Osteoblast (primary cell): ENCODE measurements at regions not wholly inside any gene's neighbourhood (a gene's known extent, or its start where the extent isn't known, plus 50 kb on each side); places are given as distances from the start of the nearest gene placed in this dataset.

Experiments used
- DNase-seq: peaks from one replicate; pipeline ENCODE4 v3.0.0; 2011; ENCODE audit warnings: low spot score, mixed read lengths; ENCODE audit not compliant: insufficient read length; ENCODE audit errors: missing footprints
- H2AFZ ChIP-seq: 2 replicates; pipeline ENCODE4 v1.6.0; 2011; ENCODE audit warnings: mild to moderate bottlenecking, low read length
- H3K27ac ChIP-seq: 2 replicates; pipeline ENCODE4 v1.5.1; 2011; ENCODE audit warnings: mild to moderate bottlenecking, low read depth, low read length, moderate library complexity
- H3K27me3 ChIP-seq: 2 replicates; pipeline ENCODE4 v1.6.0; 2012; ENCODE audit warnings: mild to moderate bottlenecking, control low read depth, inconsistent platforms, low read length, moderate library complexity; ENCODE audit not compliant: insufficient read depth
- H3K36me3 ChIP-seq: 2 replicates; pipeline ENCODE4 v1.5.1; 2011; ENCODE audit warnings: mild to moderate bottlenecking, low read length, control low read depth, moderate library complexity; ENCODE audit not compliant: insufficient read depth
- H3K4me1 ChIP-seq: 2 replicates; pipeline ENCODE4 v1.5.1; 2011; ENCODE audit warnings: mild to moderate bottlenecking, low read length, control low read depth, moderate library complexity; ENCODE audit not compliant: insufficient read depth
- H3K4me2 ChIP-seq: 2 replicates; pipeline ENCODE4 v1.6.0; 2011; ENCODE audit warnings: mild to moderate bottlenecking, low read length; ENCODE audit not compliant: insufficient read depth
- H3K4me3 ChIP-seq: fragments of 200-600 bp; sonication (generic); 3 replicates; pipeline ENCODE4 v1.5.1; 2012; ENCODE audit warnings: mild to moderate bottlenecking, low read length, inconsistent platforms; ENCODE audit not compliant: insufficient read depth
- H3K79me2 ChIP-seq: 2 replicates; pipeline ENCODE4 v1.6.0; 2012; ENCODE audit warnings: mild to moderate bottlenecking, low read length, control low read depth, inconsistent platforms; ENCODE audit not compliant: insufficient read depth
- H3K9me3 ChIP-seq: 2 replicates; pipeline ENCODE4 v1.5.1; 2011; ENCODE audit warnings: low read depth, low read length, control low read depth
- H4K20me1 ChIP-seq: 2 replicates; pipeline ENCODE4 v1.6.0; 2012; ENCODE audit warnings: mild to moderate bottlenecking, low read length, control low read depth; ENCODE audit not compliant: insufficient read depth
- CTCF ChIP-seq: IDR thresholded peaks from 2 replicates; pipeline ENCODE4 v1.5.1; 2011; ENCODE audit warnings: mild to moderate bottlenecking, low read depth, low read length, moderate library complexity; ENCODE audit errors: extremely low read depth

- Histone ChIP-seq H3K79me2 (no peaks in the 10 kb centered on the region), H3K4me1 (no peaks in the 10 kb centered on the region), H3K27me3 (no peaks in the 10 kb centered on the region), H3K4me2 (no peak overlapping the region), H3K36me3 (no peaks in the 10 kb centered on the region), H2AFZ (no peak overlapping the region), H4K20me1 (no peaks in the 10 kb centered on the region), H3K9me3 (no peaks in the 10 kb centered on the region), H3K27ac (no peak overlapping the region), H3K4me3 (no peak overlapping the region)
- no peak for TF ChIP-seq CTCF
- DNase-seq = no peak
Measured at GRCh38 chr10:64863836-64864235, 1342.6 kb downstream of the REEP3 start.

GRCh38 chr10:64867501-64867962 is 1346.3 kb downstream of the REEP3 start:
- no peak overlapping the region for H3K4me3 ChIP-seq
- no peak for TF ChIP-seq CTCF

DNA sequence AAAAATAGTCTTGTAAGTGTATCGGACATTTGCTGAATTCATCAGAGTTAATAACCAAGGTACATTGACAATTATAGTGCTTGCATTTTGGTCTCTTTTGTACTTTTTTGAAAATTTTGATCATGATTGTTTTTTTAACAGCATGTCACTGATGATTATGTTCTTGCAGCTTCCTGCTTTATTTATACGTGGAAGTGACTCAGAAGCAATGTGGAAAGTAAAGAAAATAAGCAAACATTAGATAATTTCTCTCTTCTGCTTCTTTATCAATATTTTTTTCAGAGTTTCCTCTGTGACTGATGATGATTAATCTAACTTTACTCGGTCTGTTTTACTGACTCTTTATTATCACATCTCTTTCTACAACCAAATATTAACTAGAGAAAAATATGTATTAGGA is 1351.9 kb downstream of the REEP3 start:
- Histone ChIP-seq H3K27ac (no peak overlapping the region), H3K27me3 (no peaks in the 10 kb centered on the region), H3K36me3 (no peaks in the 10 kb centered on the region), H3K4me2 (no peak overlapping the region), H3K4me3 (no peak overlapping the region), H2AFZ (no peak overlapping the region), H3K79me2 (no peaks in the 10 kb centered on the region), H3K4me1 (no peaks in the 10 kb centered on the region), H3K9me3 (no peaks in the 10 kb centered on the region), H4K20me1 (no peaks in the 10 kb centered on the region)
- TF ChIP-seq CTCF = no peak
- DNase-seq = no peak

More at GRCh38 chr10:64867501-64867962, 1346.3 kb downstream of the REEP3 start:
- no peaks in the 10 kb centered on the region for H3K79me2 ChIP-seq
- no peaks in the 10 kb centered on the region for H3K9me3 ChIP-seq
- H2AFZ ChIP-seq = no peak overlapping the region
- no peak for DNase-seq
- H3K4me1 ChIP-seq = no peaks in the 10 kb centered on the region
- H3K27ac ChIP-seq = no peak overlapping the region
- no peaks in the 10 kb centered on the region for H4K20me1 ChIP-seq
- H3K4me2 ChIP-seq = no peak overlapping the region
- H3K27me3 ChIP-seq = no peaks in the 10 kb centered on the region
- H3K36me3 ChIP-seq = no peaks in the 10 kb centered on the region

DNA sequence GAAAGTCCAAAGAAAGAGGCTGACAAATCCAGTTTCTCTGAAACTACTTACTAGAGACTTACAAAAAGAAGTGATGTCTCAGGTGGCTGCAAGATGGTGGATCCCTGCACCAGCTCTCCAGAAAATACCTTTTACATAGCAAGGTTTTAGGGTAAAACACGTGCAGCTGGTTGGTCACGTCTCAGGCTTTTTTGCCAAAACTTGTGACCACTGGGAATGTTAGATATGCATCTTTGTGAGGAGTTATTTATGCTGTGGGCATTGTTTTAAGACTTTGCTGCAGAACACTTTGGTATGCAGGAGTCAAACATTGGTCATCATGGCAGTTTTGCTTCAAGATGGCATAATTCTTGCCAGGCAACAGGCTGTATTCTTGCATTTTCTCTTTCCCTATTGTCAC is 1352.8 kb downstream of the REEP3 start:
- Histone ChIP-seq H3K27ac (no peak overlapping the region), H3K79me2 (no peaks in the 10 kb centered on the region), H4K20me1 (no peaks in the 10 kb centered on the region), H3K36me3 (no peaks in the 10 kb centered on the region), H3K27me3 (no peaks in the 10 kb centered on the region), H3K4me3 (no peak overlapping the region), H2AFZ (no peak overlapping the region), H3K9me3 (no peaks in the 10 kb centered on the region), H3K4me1 (no peaks in the 10 kb centered on the region), H3K4me2 (no peak overlapping the region)
- no peak for TF ChIP-seq CTCF
- DNase-seq = no peak
